GM23338 (cell line): ENCODE measurements at regions not wholly inside any gene's neighbourhood (a gene's known extent, or its start where the extent isn't known, plus 50 kb on each side); places are given as distances from the start of the nearest gene placed in this dataset.

Experiments used
- ATAC-seq: fragments of 200-7000 bp; cut with Tn5 transposase; 3 replicates; pipeline ENCODE4 v1.9.1; 2020
- DNase-seq: peaks from one replicate; pipeline ENCODE4 v3.0.0-alpha.2; 2015; ENCODE audit warnings: low spot score
- H2AFZ ChIP-seq: fragments of 200-600 bp; sonication (generic); 2 replicates; pipeline ENCODE4 v1.8.0; 2016; ENCODE audit warnings: antibody characterized with exemption, mild to moderate bottlenecking, moderate library complexity
- H3F3A ChIP-seq: fragments of 200-600 bp; sonication (generic); replicated peaks from 2 replicates; pipeline ENCODE4 v1.8.0; 2017; ENCODE audit warnings: antibody characterized with exemption, mixed run types, low read depth
- H3K27ac ChIP-seq: fragments of 200-600 bp; sonication (generic); 2 replicates; pipeline ENCODE4 v1.6.1; 2016; ENCODE audit warnings: low read depth
- H3K27me3 ChIP-seq: fragments of 200-600 bp; sonication (generic); 2 replicates; pipeline ENCODE4 v1.8.0; 2016; ENCODE audit warnings: mild to moderate bottlenecking, mixed run types, moderate library complexity; ENCODE audit not compliant: insufficient read depth
- H3K36me3 ChIP-seq: fragments of 200-600 bp; sonication (generic); 2 replicates; pipeline ENCODE4 v1.8.0; 2016; ENCODE audit warnings: mild to moderate bottlenecking; ENCODE audit not compliant: insufficient read depth
- H3K4me1 ChIP-seq: fragments of 200-600 bp; sonication (generic); 2 replicates; pipeline ENCODE4 v1.8.0; 2016; ENCODE audit warnings: mild to moderate bottlenecking, moderate library complexity; ENCODE audit not compliant: insufficient read depth
- H3K4me2 ChIP-seq: fragments of 200-600 bp; sonication (generic); 2 replicates; pipeline ENCODE4 v1.7.1; 2017; ENCODE audit warnings: mixed run types
- H3K4me3 ChIP-seq: fragments of 200-600 bp; sonication (generic); 2 replicates; pipeline ENCODE4 v1.6.1; 2016; ENCODE audit warnings: mixed run types
- H3K79me2 ChIP-seq: fragments of 200-600 bp; sonication (generic); replicated peaks from 2 replicates; pipeline ENCODE4 v1.8.0; 2017; ENCODE audit warnings: mild to moderate bottlenecking; ENCODE audit not compliant: insufficient read depth
- H3K9me2 ChIP-seq: fragments of 200-600 bp; sonication (generic); 2 replicates; pipeline ENCODE4 v1.8.0; 2017; ENCODE audit not compliant: insufficient read depth
- H4K20me1 ChIP-seq: fragments of 200-600 bp; sonication (generic); replicated peaks from 2 replicates; pipeline ENCODE4 v1.8.0; 2017; ENCODE audit warnings: mild to moderate bottlenecking; ENCODE audit not compliant: insufficient read depth
- H3K27ac Mint-ChIP-seq: 2 replicates; pipeline ENCODE4 v1.8.0; 2020; ENCODE audit warnings: inconsistent platforms, mild to moderate bottlenecking, moderate library complexity, mixed read lengths
- H3K27me3 Mint-ChIP-seq: 3 replicates; pipeline ENCODE4 v1.8.0; 2022; ENCODE audit warnings: low read depth, mild to moderate bottlenecking, moderate library complexity, mixed read lengths, inconsistent platforms; ENCODE audit not compliant: insufficient read depth, poor library complexity
- H3K36me3 Mint-ChIP-seq: 3 replicates; pipeline ENCODE4 v1.8.0; 2021; ENCODE audit warnings: low read depth, mild to moderate bottlenecking, inconsistent platforms, moderate library complexity, mixed read lengths
- H3K4me1 Mint-ChIP-seq: 3 replicates; pipeline ENCODE4 v1.8.0; 2020; ENCODE audit warnings: mild to moderate bottlenecking, inconsistent platforms, mixed read lengths
- H3K4me3 Mint-ChIP-seq: 3 replicates; pipeline ENCODE4 v1.8.0; 2021; ENCODE audit warnings: moderate library complexity, mild to moderate bottlenecking, inconsistent platforms, mixed read lengths
- H3K9me3 Mint-ChIP-seq: 3 replicates; pipeline ENCODE4 v1.8.0; 2020; ENCODE audit warnings: moderate library complexity, mild to moderate bottlenecking, inconsistent platforms, mixed read lengths
- CREB1 ChIP-seq: fragments of 250-450 bp; sonication (Bioruptor Pico); IDR thresholded peaks from 2 replicates; pipeline ENCODE4 v1.5.0; 2020; ENCODE audit warnings: low read depth, mild to moderate bottlenecking, moderate library complexity
- CTCF ChIP-seq, 2 experiments: fragments of 200-600 bp in 1 of 2; sonication (generic) in 1 of 2; conservative IDR thresholded peaks; 2 replicates each; pipeline versions ENCODE4 v1.5.1 to v1.6.1; 2016 to 2017; ENCODE audit warnings: antibody characterized with exemption in 2 of 2, low read depth in 2 of 2, mild to moderate bottlenecking in 2 of 2, moderate library complexity in 1 of 2
- ETS1 ChIP-seq: IDR thresholded peaks from 2 replicates; pipeline ENCODE4 v1.6.1; 2016; ENCODE audit warnings: antibody characterized with exemption
- EZH2 ChIP-seq: fragments of 200-600 bp; sonication (generic); IDR thresholded peaks from one replicate; pipeline ENCODE4 v1.8.0; 2017; ENCODE audit warnings: antibody characterized with exemption, mild to moderate bottlenecking, low read depth; ENCODE audit not compliant: unreplicated experiment
- EZH2phosphoT487 ChIP-seq: fragments of 200-600 bp; sonication (generic); IDR thresholded peaks from one replicate; pipeline ENCODE4 v1.8.1; 2018; ENCODE audit warnings: antibody characterized with exemption; ENCODE audit not compliant: unreplicated experiment
- JUNB ChIP-seq: IDR thresholded peaks from one replicate; pipeline ENCODE4 v1.6.1; 2016; ENCODE audit warnings: antibody characterized with exemption; ENCODE audit not compliant: unreplicated experiment
- NANOG ChIP-seq: IDR thresholded peaks from 2 replicates; pipeline ENCODE4 v1.6.1; 2016; ENCODE audit warnings: antibody characterized with exemption, borderline replicate concordance
- REST ChIP-seq: IDR thresholded peaks from one replicate; pipeline ENCODE4 v1.6.1; 2018; ENCODE audit warnings: antibody characterized with exemption; ENCODE audit not compliant: unreplicated experiment
- STAT1 ChIP-seq: IDR thresholded peaks from one replicate; pipeline ENCODE4 v1.6.1; 2016; ENCODE audit warnings: antibody characterized with exemption; ENCODE audit not compliant: unreplicated experiment
- ZNF331 ChIP-seq: fragments of 250-450 bp; sonication (Bioruptor Pico); IDR thresholded peaks from 2 replicates; pipeline ENCODE4 v1.5.0; 2020; ENCODE audit warnings: low read depth, mild to moderate bottlenecking, moderate library complexity

- Histone ChIP-seq H3K4me3 (no peak overlapping the region), H3K79me2 (no peaks in the 10 kb centered on the region), H3K36me3 (no peaks in the 10 kb centered on the region), H3K4me2 (no peak overlapping the region), H3K4me1 (peaks cover 9% of the 10 kb centered on the region; the same call in 1 of the 2 replicates), H3K9me2 (no peaks in the 10 kb centered on the region), H4K20me1 (no peaks in the 10 kb centered on the region), H3K27ac (no peak overlapping the region), H3F3A (no peaks in the 10 kb centered on the region), H3K27me3 (no peaks in the 10 kb centered on the region), H2AFZ (no peak overlapping the region; the same call in 1 of the 2 replicates)
- Mint-ChIP-seq H3K4me1 (peaks cover 16% of the 10 kb centered on the region), H3K4me3 (no peak overlapping the region), H3K36me3 (no peaks in the 10 kb centered on the region), H3K27me3 (peaks cover 2% of the 10 kb centered on the region), H3K9me3 (no peaks in the 10 kb centered on the region), H3K27ac (no peak overlapping the region)
- TF ChIP-seq CREB1 (CRISPR knock-in tag) (no peak), EZH2phosphoT487 (no peak), REST (no peak), CTCF (conservative IDR thresholded peaks at IDR 0.05; ENCODE audit: low read depth in 2 of 2) (no peak), ETS1 (no peak), EZH2 (no peak), ZNF331 (no peak), STAT1 (no peak), NANOG (no peak)
- DNase-seq (no peak), ATAC-seq (no peak)
Measured at GRCh38 chr13:69178000-69178399, 929.6 kb upstream of the ATXN8OS start.

GRCh38 chr13:69168436-69168835, 939.2 kb upstream of the ATXN8OS start:
- peaks cover 4% of the 10 kb centered on the region for H3K27me3 Mint-ChIP-seq
- H3K4me3 ChIP-seq: no peak overlapping the region
- peak overlapping the region; percentile 60 for H2AFZ ChIP-seq
- TF ChIP-seq EZH2 (no peak), REST (no peak), JUNB (no peak)

More at GRCh38 chr13:69168436-69168835, 939.2 kb upstream of the ATXN8OS start:
- Histone ChIP-seq H3K9me2 (no peaks in the 10 kb centered on the region), H3F3A (no peaks in the 10 kb centered on the region), H3K27me3 (no peaks in the 10 kb centered on the region), H3K4me2 (no peak overlapping the region), H3K4me1 (no peaks in the 10 kb centered on the region), H3K36me3 (no peaks in the 10 kb centered on the region), H3K27ac (no peak overlapping the region), H4K20me1 (no peaks in the 10 kb centered on the region), H3K79me2 (no peaks in the 10 kb centered on the region)
- H3K27ac Mint-ChIP-seq: no peak overlapping the region
- peaks cover 3% of the 10 kb centered on the region; the same call in 1 of the 3 replicates for H3K9me3 Mint-ChIP-seq
- peaks cover 2% of the 10 kb centered on the region; the same call in 1 of the 3 replicates for H3K4me1 Mint-ChIP-seq
- peaks cover 5% of the 10 kb centered on the region; the same call in 2 of the 3 replicates for H3K36me3 Mint-ChIP-seq
- no peak overlapping the region for H3K4me3 Mint-ChIP-seq
- ATAC-seq (no peak), DNase-seq (no peak)
